HT1080 (cell line): ENCODE measurements at regions not wholly inside any gene's neighbourhood (a gene's known extent, or its start where the extent isn't known, plus 50 kb on each side); places are given as distances from the start of the nearest gene placed in this dataset.
A peak's percentile ranks its signal among the peaks of the same experiment; 100 is the strongest.
"Not testable (repeated sequence)": the region's sequence is repeated elsewhere in the genome, so short reads cannot be mapped to it uniquely, and the experiment has no call there.

Experiments used
- DNase-seq: peaks from one replicate; pipeline ENCODE4 v3.0.0-alpha.2; 2015; ENCODE audit warnings: low read depth

DNA sequence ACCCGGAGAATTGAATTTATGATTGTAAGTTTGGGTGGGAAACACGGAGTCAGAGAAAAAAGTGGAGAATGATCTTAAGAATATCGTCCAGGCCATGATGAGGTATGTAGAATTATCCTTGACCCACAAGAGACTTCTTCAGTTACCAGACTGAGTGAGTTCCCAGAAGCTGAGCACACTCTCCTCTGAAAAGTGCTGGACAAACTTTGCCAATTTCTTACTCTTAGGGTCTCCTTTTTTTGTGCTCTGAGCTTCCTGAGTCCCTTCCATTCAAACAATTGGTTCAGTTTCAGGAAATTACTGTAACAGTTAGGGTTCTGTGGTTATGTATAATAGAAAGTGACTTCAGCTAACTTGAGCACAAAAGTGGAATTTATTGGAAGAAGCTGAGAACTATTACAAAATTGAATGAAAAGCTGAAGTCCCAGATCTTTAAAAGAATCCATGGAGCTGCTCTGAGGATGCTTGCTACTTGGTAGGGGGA lies 50.6 kb upstream of the EHBP1 start:
- DNase-seq = no peak

DNA sequence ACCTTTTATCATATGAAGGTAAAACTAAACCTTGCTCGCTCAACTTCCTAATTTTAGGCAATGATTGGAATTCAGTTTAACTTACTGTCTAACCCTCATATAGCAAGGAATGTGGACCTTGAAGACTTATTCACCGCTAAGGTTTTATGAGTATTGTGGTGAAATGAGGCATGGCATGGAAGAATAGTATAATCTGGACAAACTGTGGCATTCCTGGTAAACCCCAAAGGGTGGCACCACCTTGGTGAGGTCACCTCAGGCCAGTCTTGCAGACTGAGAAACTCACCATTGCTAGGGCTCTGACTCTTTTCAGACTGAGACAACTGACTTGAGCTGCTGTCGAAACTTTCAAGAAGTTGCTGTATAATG lies 51.1 kb upstream of the EHBP1 start:
- DNase-seq = peak; percentile 59

DNA sequence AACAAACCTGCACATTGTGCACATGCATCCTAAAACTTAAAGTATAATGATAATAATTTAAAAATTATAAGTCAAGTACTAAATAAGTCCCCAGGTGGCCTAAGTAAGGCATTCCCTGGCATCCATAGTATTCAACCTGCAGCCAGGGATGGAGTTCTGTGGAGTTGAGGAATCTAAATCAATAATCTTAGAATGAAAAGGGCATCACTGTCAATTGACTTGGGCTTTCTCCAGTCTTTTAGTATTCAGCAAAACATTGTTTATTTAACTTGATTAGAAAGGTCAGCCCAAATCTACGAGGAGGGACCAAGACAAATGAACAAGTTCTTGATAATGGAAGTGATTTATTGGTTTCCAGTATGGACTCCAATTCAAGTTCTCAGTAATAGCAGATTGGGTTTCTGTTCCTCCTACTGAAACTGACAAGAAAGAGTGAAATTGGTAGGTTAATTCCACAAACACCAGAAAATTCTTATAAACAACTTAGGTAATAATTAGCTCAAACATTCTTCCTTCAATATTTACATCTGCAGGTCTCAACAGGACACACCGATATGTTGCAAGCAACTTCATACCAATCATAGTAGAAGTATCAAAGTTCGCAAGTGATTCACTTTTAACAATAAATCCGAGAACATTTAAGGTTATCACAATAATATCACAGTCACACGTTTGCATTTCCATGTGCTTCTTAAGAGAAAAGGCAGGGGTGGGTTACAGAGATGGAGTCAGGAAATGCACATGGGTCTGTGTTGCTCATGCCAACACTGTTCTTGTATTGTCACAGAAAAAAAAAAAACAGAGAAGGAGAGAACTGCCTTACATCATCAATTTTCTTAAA lies 51.7 kb upstream of the EHBP1 start:
- DNase-seq = no peak

DNA sequence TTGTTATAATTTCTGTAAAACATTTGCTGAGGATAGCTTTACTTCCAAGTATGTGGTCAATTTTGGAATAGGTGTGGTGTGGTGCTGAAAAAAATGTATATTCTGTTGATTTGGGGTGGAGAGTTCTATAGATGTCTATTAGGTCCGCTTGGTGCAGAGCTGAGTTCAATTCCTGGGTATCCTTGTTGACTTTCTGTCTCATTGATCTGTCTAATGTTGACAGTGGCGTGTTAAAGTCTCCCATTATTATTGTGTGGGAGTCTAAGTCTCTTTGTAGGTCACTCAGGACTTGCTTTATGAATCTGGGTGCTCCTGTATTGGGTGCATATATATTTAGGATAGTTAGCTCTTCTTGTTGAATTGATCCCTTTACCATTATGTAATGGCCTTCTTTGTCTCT lies 56.4 kb upstream of the EHBP1 start:
- not testable (repeated sequence) for DNase-seq

DNA sequence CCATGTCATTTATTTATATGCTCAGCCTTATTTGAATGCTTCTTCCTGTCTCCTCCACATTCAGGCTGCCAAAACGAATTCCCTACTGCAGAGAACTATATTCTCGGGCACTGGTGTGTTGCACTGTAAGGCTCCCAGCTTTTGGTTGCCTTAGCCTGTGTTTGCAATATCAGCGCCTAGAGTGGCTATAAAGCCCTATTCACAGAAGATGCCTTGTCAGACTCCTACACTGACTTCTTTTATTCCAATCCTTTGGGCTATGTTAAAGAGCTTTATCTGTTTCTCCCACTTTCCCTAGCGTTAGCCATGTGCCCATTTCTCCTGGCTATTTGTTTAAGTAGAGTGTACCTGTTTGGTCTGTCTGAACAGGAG lies 62.4 kb upstream of the EHBP1 start:
- DNase-seq = no peak

DNA sequence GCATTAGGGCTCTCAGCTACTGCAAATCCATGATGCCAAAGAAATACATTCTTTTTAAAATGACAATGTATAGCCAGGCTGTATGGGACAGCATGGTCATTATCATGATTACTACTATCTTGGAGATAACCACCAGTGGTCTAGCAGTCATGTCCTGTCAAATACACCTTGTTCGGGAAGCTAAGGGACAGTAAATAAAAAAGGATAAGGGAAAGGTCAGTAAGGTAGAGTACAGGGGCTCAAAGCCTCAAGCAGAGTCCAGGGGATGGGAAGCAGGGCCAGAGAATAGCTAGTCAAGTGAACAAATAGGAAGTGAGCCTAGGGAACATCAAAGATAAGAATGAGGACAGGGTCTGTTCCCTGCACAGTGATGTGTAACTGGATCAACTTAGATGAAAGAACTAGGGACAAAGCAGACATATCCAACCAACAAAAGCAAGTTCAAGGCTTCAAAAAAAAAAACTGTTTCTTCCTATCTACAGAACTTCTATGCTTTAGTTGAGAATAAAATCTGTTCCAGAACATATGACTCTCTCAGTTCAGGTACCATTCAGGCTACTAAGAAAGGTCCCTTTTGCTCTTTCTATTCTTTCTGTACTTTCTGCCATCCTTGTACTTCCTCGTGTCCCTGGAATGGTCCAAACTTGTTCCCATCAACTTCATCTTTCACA lies 62.9 kb upstream of the EHBP1 start:
- no peak for DNase-seq

DNA sequence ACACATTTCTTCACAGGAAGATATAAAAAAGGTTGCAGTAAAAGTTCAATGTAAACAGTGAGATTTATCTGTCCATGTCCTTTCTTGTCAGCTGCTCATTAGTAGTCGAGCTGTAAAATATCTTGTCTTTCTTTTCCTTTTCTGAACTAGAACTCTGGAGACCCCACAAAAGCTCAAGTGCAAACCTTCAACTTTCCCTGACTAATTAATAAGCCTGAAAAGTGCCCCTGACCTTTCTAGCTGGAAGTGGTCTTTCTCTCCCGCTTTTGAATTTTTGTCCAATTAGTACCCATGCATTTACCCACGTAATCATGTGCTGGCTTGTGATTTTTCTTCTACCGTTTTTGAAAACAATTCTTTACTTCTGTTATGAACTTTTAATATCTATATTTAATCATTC lies 63.6 kb upstream of the EHBP1 start:
- no peak for DNase-seq

DNA sequence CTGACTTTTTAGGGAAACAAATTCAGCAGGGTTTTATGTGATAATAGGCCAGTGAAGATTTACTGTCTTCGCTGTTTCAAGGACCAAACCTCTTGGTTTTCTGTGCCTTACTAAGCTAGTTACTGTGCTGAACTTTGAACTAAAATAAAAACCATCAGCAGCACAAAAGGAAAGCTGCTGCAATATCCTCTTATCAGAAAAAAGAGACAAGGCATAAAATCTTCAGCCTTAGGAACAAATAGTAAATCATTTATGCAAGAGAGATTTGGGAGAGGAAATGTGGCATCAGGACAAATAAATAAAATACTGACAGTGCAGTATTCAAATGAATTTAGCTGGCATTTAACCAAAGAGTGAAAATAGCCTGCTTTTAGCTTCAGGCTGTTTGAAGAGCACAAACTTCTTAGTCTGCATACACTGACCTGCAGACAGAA lies 64.1 kb upstream of the EHBP1 start:
- no peak for DNase-seq

DNA sequence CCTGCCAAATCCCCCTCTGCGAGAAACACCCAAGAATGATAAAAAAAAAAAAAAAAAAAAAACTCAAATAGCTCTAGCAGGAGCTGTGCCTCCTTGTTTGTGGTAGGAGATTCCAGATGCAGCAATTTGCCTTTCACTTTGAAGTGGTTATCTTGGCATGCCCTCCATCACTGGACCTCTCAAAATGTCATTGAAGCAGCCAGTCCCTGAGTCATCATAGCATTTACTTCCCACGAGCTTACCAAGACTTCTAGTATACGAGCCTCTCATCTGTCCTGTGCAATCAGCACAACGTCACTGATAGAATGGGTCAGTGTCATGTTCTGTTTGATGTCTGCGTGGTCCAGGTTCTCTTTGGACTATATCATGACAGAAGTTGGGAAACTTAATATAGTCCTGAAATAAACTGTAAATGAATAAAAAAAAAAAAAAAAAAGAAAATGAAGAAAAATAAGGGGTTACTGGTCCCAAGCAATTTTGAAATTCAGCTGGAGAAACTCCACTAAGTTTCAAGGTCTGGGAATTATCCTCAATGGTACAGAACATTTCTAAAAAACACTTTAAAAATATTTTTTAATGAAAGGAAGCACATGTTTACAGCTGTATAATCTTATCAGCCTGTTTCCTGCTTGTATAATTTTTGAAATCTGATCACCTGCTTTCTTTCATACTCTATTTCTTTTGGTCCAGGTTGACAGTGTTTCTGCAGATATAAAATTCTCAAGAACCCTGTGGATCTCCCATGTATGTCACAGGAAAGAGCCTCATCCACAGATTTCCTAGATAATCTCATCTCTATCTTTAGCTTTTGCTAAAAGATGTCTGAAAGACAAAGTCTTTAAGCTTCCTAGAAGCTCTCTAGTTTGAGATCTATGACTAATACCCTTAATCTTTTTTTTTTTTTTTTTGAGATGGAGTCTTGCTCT lies 74.1 kb upstream of the EHBP1 start:
- DNase-seq = peak; percentile 35

DNA sequence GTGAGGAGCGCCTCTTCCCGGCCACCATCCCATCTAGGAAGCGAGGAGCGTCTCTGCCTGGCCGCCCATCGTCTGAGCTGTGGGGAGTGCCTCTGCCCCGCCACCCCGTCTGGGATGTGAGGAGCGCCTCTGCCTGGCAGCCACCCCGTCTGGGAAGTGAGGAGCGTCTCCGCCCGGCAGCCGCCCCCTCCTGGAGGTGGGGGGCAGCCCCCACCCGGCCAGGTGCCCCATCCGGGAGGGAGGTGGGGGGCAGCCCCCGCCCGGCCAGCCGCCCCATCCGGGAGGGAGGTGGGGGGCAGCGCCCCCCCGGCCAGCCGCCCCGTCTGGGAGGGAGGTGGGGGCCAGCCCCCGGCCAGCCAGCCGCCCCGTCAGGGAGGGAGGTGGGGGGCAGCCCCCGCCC lies 75.3 kb upstream of the EHBP1 start:
- DNase-seq = not testable (repeated sequence)

DNA sequence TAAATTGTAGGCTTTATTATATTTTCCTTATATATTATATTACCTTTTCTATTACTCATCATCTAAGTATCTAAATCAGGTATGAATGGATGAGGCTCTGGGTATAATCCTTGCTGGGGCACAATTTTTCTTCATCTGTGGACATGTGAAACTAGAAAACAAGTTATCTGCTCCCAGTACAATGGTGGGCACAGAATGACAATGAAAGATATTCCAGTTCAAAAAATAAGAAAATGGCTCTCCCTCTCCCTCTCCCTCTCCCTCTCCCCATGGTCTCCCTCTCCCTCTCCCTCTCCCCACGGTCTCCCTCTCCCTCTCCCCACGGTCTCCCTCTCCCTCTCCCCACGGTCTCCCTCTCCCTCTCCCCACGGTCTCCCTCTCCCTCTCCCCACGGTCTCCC lies 76.2 kb upstream of the EHBP1 start:
- not testable (repeated sequence) for DNase-seq

DNA sequence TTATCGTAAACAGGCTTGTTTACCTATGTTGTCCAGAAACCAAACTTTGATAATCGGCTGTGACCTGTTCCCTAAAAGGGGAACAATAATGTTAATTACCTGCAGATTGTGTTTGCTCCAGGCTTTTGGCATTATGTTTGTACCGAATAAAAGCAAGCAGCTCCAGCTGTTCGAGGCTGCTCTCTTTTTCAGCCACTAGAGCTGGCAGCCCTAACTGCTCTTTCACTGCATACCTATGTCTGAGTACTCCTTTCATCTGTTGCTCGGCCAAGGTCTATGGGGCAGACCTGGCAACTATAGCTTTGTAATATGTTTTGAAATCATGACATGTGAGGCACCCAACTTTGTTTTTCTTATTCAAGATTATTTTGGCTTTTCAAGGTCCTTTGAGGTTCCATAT lies 77.8 kb upstream of the EHBP1 start:
- no peak for DNase-seq

DNA sequence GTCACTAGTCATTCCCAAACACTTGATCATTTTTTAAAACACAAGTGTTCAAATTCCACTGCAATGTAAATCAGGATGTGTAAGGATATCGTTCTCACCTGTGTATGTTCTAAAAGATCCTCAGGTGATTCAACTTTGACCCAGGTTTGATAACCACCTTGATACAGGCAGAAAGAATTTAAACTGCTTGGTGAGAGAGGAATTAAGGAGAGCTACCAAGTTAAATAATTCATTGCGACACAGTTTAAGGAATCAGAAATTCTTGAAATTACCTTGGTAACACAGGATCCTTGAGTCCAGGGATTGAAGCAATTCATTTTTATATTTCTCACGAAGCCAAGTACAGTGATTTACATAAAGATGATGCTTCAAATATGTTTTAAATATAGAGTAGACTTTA lies 80.7 kb upstream of the EHBP1 start:
- DNase-seq = no peak

DNA sequence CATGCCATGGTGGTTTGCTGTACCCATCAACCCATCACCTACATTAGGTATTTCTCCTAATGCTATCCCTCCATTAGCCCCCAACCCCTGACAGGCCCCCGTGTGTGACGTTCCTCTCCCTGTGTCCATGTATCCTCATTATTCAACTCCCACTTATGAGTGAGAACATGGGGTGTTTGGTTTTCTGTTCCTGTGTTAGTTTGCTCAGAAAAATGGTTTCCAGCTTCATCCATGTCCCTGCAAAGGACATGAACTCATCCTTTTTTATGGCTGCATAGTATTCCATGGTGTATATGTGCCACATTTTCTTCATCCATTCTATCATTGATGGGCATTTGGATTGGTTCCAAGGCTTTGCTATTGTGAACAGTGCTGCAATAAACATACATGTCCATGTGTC lies 89.0 kb upstream of the EHBP1 start:
- DNase-seq = not testable (repeated sequence)

DNA sequence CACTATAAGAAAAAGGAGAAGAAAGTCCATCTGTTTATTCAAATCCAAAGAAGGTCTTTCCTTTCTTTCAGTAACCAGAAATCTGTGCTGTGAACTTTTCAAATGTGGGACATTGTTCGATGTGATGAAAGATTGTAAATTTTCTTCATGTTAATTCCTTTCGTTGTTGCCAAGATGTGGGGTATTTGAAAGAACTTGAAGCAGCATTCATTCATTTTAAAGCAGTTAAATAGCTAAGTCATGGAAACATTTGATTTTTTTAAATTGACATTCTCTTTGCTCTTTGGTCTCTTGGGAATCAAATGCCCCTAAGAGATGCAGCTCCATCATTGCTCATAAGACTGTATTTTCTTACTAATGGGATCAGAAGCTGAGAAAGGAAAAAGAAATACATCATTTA lies 93.7 kb upstream of the EHBP1 start:
- no peak for DNase-seq

DNA sequence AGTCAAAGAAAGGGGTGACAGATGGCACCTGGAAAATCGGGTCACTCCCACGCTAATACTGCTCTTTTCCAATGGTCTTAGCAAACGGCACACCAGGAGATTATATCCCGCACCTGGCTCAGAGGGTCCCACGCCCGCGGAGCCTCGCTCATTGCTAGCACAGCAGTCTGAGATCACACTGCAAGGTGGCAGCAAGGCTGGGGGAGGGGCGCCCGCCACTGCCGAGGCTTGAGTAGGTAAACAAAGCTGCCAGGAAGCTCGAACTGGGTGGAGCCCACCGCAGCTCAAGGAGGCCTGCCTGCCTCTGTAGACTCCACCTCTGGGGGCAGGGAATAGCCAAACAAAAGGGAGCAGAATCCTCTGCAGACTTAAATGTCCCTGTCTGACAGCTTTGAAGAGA lies 99.5 kb upstream of the TMEM17 start:
- not testable (repeated sequence) for DNase-seq

DNA sequence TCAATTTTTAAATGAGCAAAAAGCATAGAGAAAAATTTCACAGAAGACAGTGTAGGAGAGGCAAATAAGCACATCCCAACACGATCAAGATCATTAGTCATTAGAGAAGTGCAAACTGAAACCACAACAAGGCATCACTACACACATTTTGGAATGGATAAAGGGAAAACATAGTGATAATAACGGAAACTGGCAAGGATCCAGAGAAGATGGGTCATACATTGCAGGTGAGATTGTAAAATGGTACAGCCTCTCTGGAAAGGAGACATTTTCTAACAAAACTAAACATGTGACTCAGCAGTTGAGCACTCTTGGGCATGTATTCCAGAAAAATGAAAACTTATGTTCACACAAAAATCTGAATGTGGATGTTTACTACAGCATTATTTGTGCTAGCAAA lies 98.3 kb upstream of the TMEM17 start:
- DNase-seq = peak; percentile 39

DNA sequence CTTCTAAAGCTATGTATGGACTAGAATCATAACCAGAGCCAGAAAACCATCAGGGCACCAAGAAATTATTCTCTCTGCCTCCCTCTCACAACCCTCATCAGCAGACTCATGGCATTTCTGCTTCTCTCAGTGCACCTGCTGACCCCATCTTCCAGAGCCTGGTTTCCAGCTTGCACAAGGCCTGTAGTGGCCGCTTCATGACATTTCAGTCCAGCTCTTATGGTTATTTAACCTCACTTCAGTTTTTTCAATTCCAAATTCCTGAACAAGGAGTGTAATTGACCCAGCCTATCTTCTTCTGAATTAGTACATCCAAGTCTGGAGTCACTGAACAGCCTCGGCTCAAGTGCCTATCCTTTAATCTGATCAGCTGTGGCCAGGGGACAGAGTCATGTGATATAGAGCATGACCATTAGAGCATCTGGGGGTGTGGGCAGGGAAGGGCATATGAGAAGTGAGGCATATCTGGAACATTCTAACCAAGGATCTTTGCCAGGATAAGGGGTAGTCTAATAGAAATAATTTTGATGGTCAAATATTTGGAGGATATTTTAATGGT lies 97.2 kb upstream of the TMEM17 start:
- no peak for DNase-seq

DNA sequence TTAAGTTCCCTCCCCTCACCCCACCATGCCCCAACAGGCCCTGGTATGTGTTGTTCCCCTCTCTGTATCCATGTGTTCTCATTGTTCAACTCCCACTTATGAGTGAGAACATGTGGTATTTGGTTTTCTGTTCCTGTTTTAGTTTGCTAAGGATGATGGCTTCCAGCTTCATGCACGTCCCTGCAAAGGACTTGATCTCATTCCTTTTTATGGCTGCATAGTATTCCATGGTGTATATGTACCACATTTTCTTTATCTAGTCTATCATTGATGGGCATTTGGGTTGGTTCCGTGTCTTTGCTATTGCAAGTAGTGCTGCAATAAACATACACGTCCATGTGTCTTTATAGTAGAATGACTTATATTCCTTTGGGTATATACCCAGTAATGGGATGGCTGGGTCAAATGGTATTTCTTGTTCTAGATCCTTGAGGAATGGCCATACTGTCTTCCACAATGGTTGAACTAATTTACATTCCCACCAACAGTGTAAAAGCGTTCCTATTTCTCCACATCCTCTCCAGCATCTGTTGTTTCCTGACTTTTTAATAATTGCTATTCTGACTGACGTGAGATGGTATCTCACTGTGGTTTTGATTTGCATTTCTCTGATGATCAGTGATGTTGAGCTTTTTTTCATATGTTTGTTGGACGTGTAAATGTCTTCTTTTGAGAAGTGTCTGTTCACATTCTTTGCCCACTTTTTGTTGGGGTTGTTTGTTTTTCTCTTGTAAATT lies 93.8 kb upstream of the TMEM17 start:
- not testable (repeated sequence) for DNase-seq

DNA sequence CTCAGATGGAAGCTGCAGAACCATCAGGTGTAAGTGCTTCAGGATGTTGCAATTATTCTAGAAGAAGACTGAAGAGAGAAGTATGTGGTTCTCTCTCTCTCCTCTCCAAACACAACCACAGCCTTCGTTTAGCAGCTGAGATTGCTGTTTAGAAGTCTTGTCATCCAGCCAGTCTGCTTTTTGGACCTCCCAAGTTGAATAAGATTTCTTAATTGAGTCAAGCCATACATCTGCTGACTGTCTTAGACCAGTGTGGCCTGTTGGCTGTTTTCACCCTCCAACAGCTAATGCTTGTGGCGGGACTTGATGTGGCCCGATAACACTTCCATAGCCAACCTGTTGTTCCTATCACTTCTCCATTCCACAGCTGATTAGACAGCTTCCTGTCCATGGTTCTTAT lies 91.3 kb upstream of the TMEM17 start:
- no peak for DNase-seq
